IMR-90 (cell line): ENCODE measurements at regions not wholly inside any gene's neighbourhood (a gene's known extent, or its start where the extent isn't known, plus 50 kb on each side); places are given as distances from the start of the nearest gene placed in this dataset.

Source experiments
- CTCF ChIP-seq: conservative IDR thresholded peaks from 2 replicates; pipeline ENCODE4 v1.5.1; 2012; ENCODE audit warnings: mild to moderate bottlenecking, low read depth, low read length, improper control_type of control experiment
- MAFK ChIP-seq: IDR thresholded peaks from 2 replicates; pipeline ENCODE4 v1.6.1; 2012; ENCODE audit warnings: low read depth, low read length, improper control_type of control experiment
- POLR2A ChIP-seq: IDR thresholded peaks from 2 replicates; pipeline ENCODE4 v1.6.1; 2012; ENCODE audit warnings: mild to moderate bottlenecking, low read depth, low read length

- TF ChIP-seq CTCF (no peak), MAFK (no peak), POLR2A (no peak)
These were observed 210.3 kb downstream of the AMY1C start for GRCh38 chr1:103960045-103960444.
